Mesothelial cell of epicardium (in vitro differentiated cells): ENCODE measurements at regions not wholly inside any gene's neighbourhood (a gene's known extent, or its start where the extent isn't known, plus 50 kb on each side); places are given as distances from the start of the nearest gene placed in this dataset.

Experiments used
- DNase-seq, 2 experiments: peaks; one replicate each; pipeline ENCODE4 v3.0.0; 2021; ENCODE audit warnings: low spot score in 2 of 2; ENCODE audit not compliant: unreplicated experiment in 2 of 2
- H3K27ac Mint-ChIP-seq: 2 replicates; pipeline ENCODE4 v1.8.0; 2021; ENCODE audit warnings: mixed read lengths
- H3K27me3 Mint-ChIP-seq: 2 replicates; pipeline ENCODE4 v1.8.0; 2021; ENCODE audit warnings: low read depth, mixed read lengths
- H3K36me3 Mint-ChIP-seq: 2 replicates; pipeline ENCODE4 v1.8.0; 2021; ENCODE audit warnings: mixed read lengths
- H3K4me1 Mint-ChIP-seq: 2 replicates; pipeline ENCODE4 v1.8.0; 2021; ENCODE audit warnings: mixed read lengths
- H3K4me3 Mint-ChIP-seq: 2 replicates; pipeline ENCODE4 v1.8.0; 2021; ENCODE audit warnings: mild to moderate bottlenecking, moderate library complexity, mixed read lengths
- H3K9me3 Mint-ChIP-seq: 2 replicates; pipeline ENCODE4 v1.8.0; 2021; ENCODE audit warnings: mixed read lengths
- CTCF ChIP-seq: fragments of 200-600 bp; sonication (generic); IDR thresholded peaks from one replicate; pipeline ENCODE4 v1.5.0; 2021; ENCODE audit warnings: antibody characterized with exemption; ENCODE audit not compliant: unreplicated experiment

GRCh38 chr3:117657278-117657677 is 947.7 kb downstream of the TUSC7 start:
- DNase-seq = no peak
- no peak for TF ChIP-seq CTCF
- no peaks in the 10 kb centered on the region for H3K4me1 Mint-ChIP-seq
- H3K27me3 Mint-ChIP-seq = no peaks in the 10 kb centered on the region
- H3K4me3 Mint-ChIP-seq = no peak overlapping the region
- peaks cover 5% of the 10 kb centered on the region for H3K9me3 Mint-ChIP-seq
- no peak overlapping the region for H3K27ac Mint-ChIP-seq
- no peaks in the 10 kb centered on the region for H3K36me3 Mint-ChIP-seq

- no peak overlapping the region for H3K27ac Mint-ChIP-seq
- H3K27me3 Mint-ChIP-seq = no peaks in the 10 kb centered on the region
- no peaks in the 10 kb centered on the region for H3K9me3 Mint-ChIP-seq
Measured at GRCh38 chr3:117660941-117661817, 951.6 kb downstream of the TUSC7 start.

GRCh38 chr3:117661818-117662095 is 952.2 kb downstream of the TUSC7 start:
- H3K4me3 Mint-ChIP-seq = no peak overlapping the region
- H3K27me3 Mint-ChIP-seq = no peaks in the 10 kb centered on the region
- H3K36me3 Mint-ChIP-seq = no peaks in the 10 kb centered on the region
- no peak overlapping the region for H3K27ac Mint-ChIP-seq
- H3K9me3 Mint-ChIP-seq = no peaks in the 10 kb centered on the region
- DNase-seq = no peak
- peaks cover 15% of the 10 kb centered on the region for H3K4me1 Mint-ChIP-seq
- TF ChIP-seq CTCF = no peak

More at GRCh38 chr3:117660941-117661817, 951.6 kb downstream of the TUSC7 start:
- DNase-seq = no peak
- H3K36me3 Mint-ChIP-seq = no peaks in the 10 kb centered on the region
- H3K4me1 Mint-ChIP-seq = peaks cover 9% of the 10 kb centered on the region
- no peak for TF ChIP-seq CTCF
- H3K4me3 Mint-ChIP-seq = no peak overlapping the region

GRCh38 chr3:117665296-117665695 is 955.7 kb downstream of the TUSC7 start:
- Mint-ChIP-seq H3K27me3 (no peaks in the 10 kb centered on the region), H3K4me3 (no peak overlapping the region), H3K36me3 (no peaks in the 10 kb centered on the region), H3K9me3 (no peaks in the 10 kb centered on the region), H3K4me1 (peaks cover 27% of the 10 kb centered on the region), H3K27ac (no peak overlapping the region)
- no peak for DNase-seq
- TF ChIP-seq CTCF = no peak

- Mint-ChIP-seq H3K4me3 (no peak overlapping the region), H3K9me3 (no peaks in the 10 kb centered on the region), H3K36me3 (no peaks in the 10 kb centered on the region), H3K4me1 (peaks cover 27% of the 10 kb centered on the region), H3K27ac (no peak overlapping the region), H3K27me3 (no peaks in the 10 kb centered on the region)
- TF ChIP-seq CTCF = no peak
- DNase-seq = no peak
Measured at GRCh38 chr3:117666325-117666724, 956.7 kb downstream of the TUSC7 start.

- no peak for TF ChIP-seq CTCF
- DNase-seq = no peak
- Mint-ChIP-seq H3K36me3 (no peaks in the 10 kb centered on the region), H3K27me3 (no peaks in the 10 kb centered on the region), H3K4me1 (peaks cover 31% of the 10 kb centered on the region), H3K4me3 (no peak overlapping the region), H3K27ac (no peak overlapping the region), H3K9me3 (no peaks in the 10 kb centered on the region)
Measured at GRCh38 chr3:117666812-117667211, 957.2 kb downstream of the TUSC7 start.
